Endothelial cell of umbilical vein (primary cell): ENCODE measurements at regions not wholly inside any gene's neighbourhood (a gene's known extent, or its start where the extent isn't known, plus 50 kb on each side); places are given as distances from the start of the nearest gene placed in this dataset.

Source experiments
- BruUV-seq: library from RNA; stranded (reverse); fragments of 400-500 nt; replicated peaks from 2 replicates; lab custom pipeline; 2021; lab: Mats Ljungman, UMichigan
- CTCF ChIA-PET: fragments of 300-600, 350-600 bp; sonication (Branson Sonifier 250); formaldehyde crosslinking; loops from one replicate; lab custom pipeline; 2021; ENCODE audit warnings: antibody characterized with exemption, inconsistent platforms; lab: Charles Lee
- POLR2A ChIA-PET: fragments of 300-600, 350-600 bp; sonication (Branson Sonifier 250); formaldehyde crosslinking; loops from one replicate; lab custom pipeline; 2021; ENCODE audit warnings: antibody characterized with exemption, inconsistent platforms; lab: Charles Lee
- DNase-seq: peaks from one replicate; pipeline ENCODE4 v3.0.0-alpha.2; 2011; ENCODE audit warnings: low read depth, low spot score
- FAIRE-seq: peaks from 2 replicates; lab custom pipeline; 2011; peaks lifted over from hg19 to GRCh38; lab: Jason Lieb, UNC
- H2AFZ ChIP-seq: 2 replicates; pipeline ENCODE4 v1.6.0; 2012; ENCODE audit warnings: low read depth, low read length, control low read depth, inconsistent platforms
- H3K27ac ChIP-seq: 2 replicates; pipeline ENCODE4 v1.5.1; 2011; ENCODE audit warnings: low read depth, mild to moderate bottlenecking, control low read depth, low read length, moderate library complexity; ENCODE audit not compliant: insufficient read depth
- H3K27me3 ChIP-seq, 2 experiments: 2 replicates each; pipeline versions ENCODE4 v1.6.0 to v1.6.1; 2011; ENCODE audit warnings: low read length in 2 of 2, mixed read lengths in 1 of 2; ENCODE audit not compliant: control insufficient read depth in 2 of 2, insufficient read depth in 2 of 2
- H3K36me3 ChIP-seq, 2 experiments: 2 replicates in 1 of 2; 3 replicates in 1 of 2; pipeline ENCODE4 v1.5.1; 2011; ENCODE audit warnings: low read length in 2 of 2, mild to moderate bottlenecking in 1 of 2, moderate library complexity in 1 of 2; ENCODE audit not compliant: control insufficient read depth in 2 of 2, insufficient read depth in 2 of 2; ENCODE audit errors: extremely low read depth in 1 of 2
- H3K4me1 ChIP-seq: 3 replicates; pipeline ENCODE4 v1.5.1; 2011; ENCODE audit warnings: mild to moderate bottlenecking, low read length; ENCODE audit not compliant: control insufficient read depth, insufficient read depth; ENCODE audit errors: extremely low read depth
- H3K4me2 ChIP-seq: 2 replicates; pipeline ENCODE4 v1.6.1; 2011; ENCODE audit warnings: low read length, control low read depth, mixed read lengths; ENCODE audit not compliant: insufficient read depth
- H3K4me3 ChIP-seq, 3 experiments: fragments of 200-600 bp in 1 of 3; sonication (generic), shearing (Covaris generic) in 1 of 3; replicated peaks in 1 of 3; 2 replicates each; pipeline ENCODE4 v1.5.1; 2011 to 2016; ENCODE audit warnings: control low read depth in 3 of 3, low read length in 3 of 3, mild to moderate bottlenecking in 2 of 3, inconsistent platforms in 1 of 3, low read depth in 1 of 3, moderate library complexity in 1 of 3; ENCODE audit not compliant: insufficient read depth in 1 of 3
- H3K79me2 ChIP-seq: 2 replicates; pipeline ENCODE4 v1.6.0; 2012; ENCODE audit warnings: low read length, inconsistent platforms; ENCODE audit not compliant: control insufficient read depth, insufficient read depth
- H3K9ac ChIP-seq: replicated peaks from 2 replicates; pipeline ENCODE3; 2011; ENCODE audit warnings: low read length, control low read depth; ENCODE audit not compliant: insufficient read depth; ENCODE audit errors: extremely low read depth
- H3K9me1 ChIP-seq: replicated peaks from 3 replicates; pipeline ENCODE4 v1.6.0; 2011; ENCODE audit warnings: mild to moderate bottlenecking, low read length; ENCODE audit not compliant: control insufficient read depth, insufficient read depth; ENCODE audit errors: extremely low read depth
- H3K9me3 ChIP-seq: replicated peaks from 2 replicates; pipeline ENCODE4 v1.5.1; 2012; ENCODE audit warnings: low read length, inconsistent platforms; ENCODE audit not compliant: control insufficient read depth, insufficient read depth
- H4K20me1 ChIP-seq: replicated peaks from 2 replicates; pipeline ENCODE3; 2011; ENCODE audit warnings: mild to moderate bottlenecking, low read length; ENCODE audit not compliant: control insufficient read depth, insufficient read depth; ENCODE audit errors: extremely low read depth
- CTCF ChIP-seq, 2 donors: IDR thresholded peaks; 1 replicate in 1 of 2; 2 replicates in 1 of 2; pipeline ENCODE4 v1.5.1; 2011; ENCODE audit warnings: low read length in 2 of 2, mild to moderate bottlenecking in 2 of 2, moderate library complexity in 2 of 2, control low read depth in 1 of 2, inconsistent platforms in 1 of 2, low read depth in 1 of 2; ENCODE audit not compliant: insufficient read depth in 1 of 2; ENCODE audit errors: extremely low read depth in 1 of 2
- EZH2 ChIP-seq: IDR thresholded peaks from 2 replicates; pipeline ENCODE4 v1.6.1; 2012; ENCODE audit warnings: borderline replicate concordance, low read depth, mild to moderate bottlenecking, moderate library complexity, low read length, inconsistent platforms; ENCODE audit not compliant: severe bottlenecking
- FOS ChIP-seq: IDR thresholded peaks from 2 replicates; pipeline ENCODE4 v1.6.1; 2011; ENCODE audit warnings: mild to moderate bottlenecking, low read length, moderate library complexity, borderline replicate concordance; ENCODE audit not compliant: insufficient read depth
- GATA2 ChIP-seq: IDR thresholded peaks from 2 replicates; pipeline ENCODE4 v1.7.0; 2011; ENCODE audit warnings: low read depth, mild to moderate bottlenecking, moderate library complexity, mixed read lengths, low read length; ENCODE audit not compliant: insufficient read length, insufficient read depth
- JUN ChIP-seq: IDR thresholded peaks from 2 replicates; pipeline ENCODE4 v1.6.1; 2011; ENCODE audit warnings: borderline replicate concordance, low read depth; ENCODE audit not compliant: insufficient read length, insufficient read depth
- MYC ChIP-seq: IDR thresholded peaks from one replicate; pipeline ENCODE4 v1.6.1; 2011; ENCODE audit warnings: mild to moderate bottlenecking, low read depth, low read length
- POLR2A ChIP-seq: IDR thresholded peaks from 2 replicates; pipeline ENCODE4 v1.6.1; 2012; ENCODE audit warnings: low read depth, mild to moderate bottlenecking, control low read depth, low read length
- POLR2AphosphoS5 ChIP-seq: IDR thresholded peaks from 2 replicates; pipeline ENCODE4 v1.6.1; 2012; ENCODE audit warnings: low read depth, mild to moderate bottlenecking, control low read depth, low read length, moderate library complexity; ENCODE audit not compliant: insufficient read depth
- dilution Hi-C: fragments of 300-500 bp; cut with MboI; formaldehyde crosslinking; loops from one replicate; pipeline ENCODE4 v1.15.0; 2019; ENCODE audit warnings: low sequenced_read_pairs; ENCODE audit not compliant: extremely low pct_ligation_motif_present
- intact Hi-C: fragments of 100-400 bp; cut with micrococcal nuclease; formaldehyde crosslinking; loops from one replicate; pipeline ENCODE4 v1.10.0; 2022
- TF ChIP-seq, protein P1 (sequence below): IDR thresholded peaks from 2 replicates; pipeline ENCODE4 v1.6.1; 2011; ENCODE audit not compliant: insufficient read depth, insufficient read length

- Histone ChIP-seq H3K79me2 (no peaks in the 10 kb centered on the region), H3K9ac (no peak overlapping the region), H3K4me3 (no peak overlapping the region), H2AFZ (no peak overlapping the region), H3K27ac (no peak overlapping the region), H4K20me1 (no peaks in the 10 kb centered on the region), H3K27me3 (no peaks in the 10 kb centered on the region), H3K9me3 (no peaks in the 10 kb centered on the region), H3K9me1 (no peaks in the 10 kb centered on the region), H3K36me3 (no peaks in the 10 kb centered on the region), H3K4me1 (no peaks in the 10 kb centered on the region), H3K4me2 (no peak overlapping the region)
- CTCF ChIA-PET, result no interaction called here
- POLR2A ChIA-PET, result no interaction called here
- dilution Hi-C loops (no loop called here), intact Hi-C loops (no loop called here)
- FAIRE-seq, result no peak
- no peak for TF ChIP-seq MYC
- no peak for TF ChIP-seq GATA2
- no peak for TF ChIP-seq EZH2
- no TSS peak for BruUV-seq
- no peak for DNase-seq
Measured at GRCh38 chr2:78699696-78700095, 325.8 kb upstream of the REG3G start.

GRCh38 chr2:78701546-78701945 lies 324.0 kb upstream of the REG3G start:
- FAIRE-seq, result no peak
- Histone ChIP-seq H3K27ac (no peak overlapping the region), H2AFZ (no peak overlapping the region), H3K36me3 (no peaks in the 10 kb centered on the region), H3K9me3 (no peaks in the 10 kb centered on the region), H4K20me1 (no peaks in the 10 kb centered on the region), H3K9me1 (no peaks in the 10 kb centered on the region), H3K4me3 (no peak overlapping the region), H3K79me2 (no peaks in the 10 kb centered on the region), H3K4me2 (no peak overlapping the region), H3K4me1 (no peaks in the 10 kb centered on the region), H3K27me3 (no peaks in the 10 kb centered on the region), H3K9ac (no peak overlapping the region)
- intact Hi-C loops (no loop called here), dilution Hi-C loops (no loop called here)
- POLR2A ChIA-PET, result no interaction called here
- CTCF ChIA-PET, result no interaction called here
- no peak for DNase-seq
- no TSS peak for BruUV-seq
- TF ChIP-seq FOS (no peak), GATA2 (no peak), POLR2A (no peak), MYC (no peak), CTCF (IDR thresholded peaks at IDR 0.05; ENCODE audit: extremely low read depth in 1 of 2, insufficient read depth in 1 of 2, low read depth in 1 of 2, low read length in 2 of 2) (no peak), POLR2AphosphoS5 (no peak), EZH2 (no peak), JUN (no peak)
- TF ChIP-seq, protein P1, sequence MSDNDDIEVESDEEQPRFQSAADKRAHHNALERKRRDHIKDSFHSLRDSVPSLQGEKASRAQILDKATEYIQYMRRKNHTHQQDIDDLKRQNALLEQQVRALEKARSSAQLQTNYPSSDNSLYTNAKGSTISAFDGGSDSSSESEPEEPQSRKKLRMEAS, result no peak
